H1 (cell line): ENCODE measurements at regions not wholly inside any gene's neighbourhood (a gene's known extent, or its start where the extent isn't known, plus 50 kb on each side); places are given as distances from the start of the nearest gene placed in this dataset.

Experiments used
- CTCF ChIA-PET: fragments of 300-600 bp; sonication (Branson Sonifier 250); formaldehyde crosslinking; loops from one replicate; lab custom pipeline; 2021; ENCODE audit not compliant: partially characterized antibody; lab: Charles Lee
- POLR2A ChIA-PET: fragments of 300-600 bp; sonication (Branson Sonifier 250); formaldehyde crosslinking; loops from one replicate; lab custom pipeline; 2021; ENCODE audit warnings: inconsistent platforms; ENCODE audit not compliant: partially characterized antibody; lab: Charles Lee
- DNase-seq, 2 experiments: peaks; one replicate each; pipeline versions ENCODE4 v3.0.0 to v3.0.0-alpha.2; 2010 to 2022; ENCODE audit warnings: low spot score in 2 of 2, low read depth in 1 of 2, mixed read lengths in 1 of 2
- FAIRE-seq: peaks from 2 replicates; lab custom pipeline; 2011; peaks lifted over from hg19 to GRCh38; lab: Jason Lieb, UNC
- H2AFZ ChIP-seq: 2 replicates; pipeline ENCODE4 v1.8.1; 2012; ENCODE audit warnings: low read length, inconsistent platforms
- H2AK5ac ChIP-seq: 2 replicates; pipeline ENCODE4 v1.6.1; 2013; ENCODE audit warnings: low read depth, low read length
- H2BK120ac ChIP-seq: replicated peaks from 2 replicates; pipeline ENCODE3; 2013; ENCODE audit warnings: low read depth, low read length, inconsistent platforms
- H2BK12ac ChIP-seq: 2 replicates; pipeline ENCODE4 v1.6.1; 2013; ENCODE audit warnings: low read depth, low read length
- H2BK15ac ChIP-seq: 2 replicates; pipeline ENCODE4 v1.6.1; 2013; ENCODE audit warnings: low read length
- H2BK20ac ChIP-seq: 2 replicates; pipeline ENCODE4 v1.6.1; 2013; ENCODE audit warnings: low read length
- H2BK5ac ChIP-seq: 2 replicates; pipeline ENCODE4 v1.6.1; 2013; ENCODE audit warnings: low read depth, low read length
- H3K14ac ChIP-seq: 2 replicates; pipeline ENCODE4 v1.6.1; 2013; ENCODE audit warnings: inconsistent platforms; ENCODE audit not compliant: insufficient read length
- H3K18ac ChIP-seq: 2 replicates; pipeline ENCODE4 v1.6.1; 2013; ENCODE audit warnings: low read length; ENCODE audit errors: extremely low read depth
- H3K23ac ChIP-seq: 2 replicates; pipeline ENCODE4 v1.6.1; 2013; ENCODE audit warnings: inconsistent platforms; ENCODE audit not compliant: insufficient read length
- H3K23me2 ChIP-seq: 2 replicates; pipeline ENCODE4 v1.6.1; 2013; ENCODE audit warnings: low read depth, low read length
- H3K27ac ChIP-seq: 2 replicates; pipeline ENCODE4 v1.6.1; 2011; ENCODE audit warnings: low read depth, low read length, inconsistent platforms
- H3K27me3 ChIP-seq, 4 experiments: replicated peaks in 1 of 4; 1 replicate in 1 of 4; 2 replicates in 3 of 4; pipeline versions ENCODE4 v1.6.1 to v1.8.1; 2011 to 2013; ENCODE audit warnings: low read length in 3 of 4, mild to moderate bottlenecking in 3 of 4, inconsistent platforms in 2 of 4, mixed read lengths in 2 of 4, moderate library complexity in 1 of 4; ENCODE audit not compliant: control insufficient read depth in 3 of 4, insufficient read depth in 3 of 4; ENCODE audit errors: extremely low read depth in 1 of 4
- H3K36me3 ChIP-seq, 4 experiments: 2 replicates each; pipeline versions ENCODE4 v1.6.1 to v1.8.1; 2011 to 2013; ENCODE audit warnings: mild to moderate bottlenecking in 4 of 4, low read length in 3 of 4, moderate library complexity in 2 of 4, control low read depth in 1 of 4, inconsistent platforms in 1 of 4; ENCODE audit not compliant: insufficient read depth in 4 of 4, control insufficient read depth in 2 of 4
- H3K4ac ChIP-seq: replicated peaks from 2 replicates; pipeline ENCODE3; 2013; ENCODE audit warnings: low read length, low read depth, mixed read lengths, inconsistent platforms; ENCODE audit not compliant: insufficient read length
- H3K4me1 ChIP-seq, 4 experiments: replicated peaks in 1 of 4; 1 replicate in 1 of 4; 2 replicates in 3 of 4; pipeline versions ENCODE4 v1.6.1 to v1.8.1; 2011 to 2013; ENCODE audit warnings: low read length in 3 of 4, inconsistent platforms in 2 of 4, mixed read lengths in 1 of 4; ENCODE audit not compliant: insufficient read depth in 4 of 4, control insufficient read depth in 3 of 4
- H3K4me2 ChIP-seq, 2 experiments: 2 replicates each; pipeline versions ENCODE4 v1.6.1 to v1.8.1; 2011 to 2013; ENCODE audit warnings: low read depth in 2 of 2, low read length in 2 of 2, control low read depth in 1 of 2, inconsistent platforms in 1 of 2, mild to moderate bottlenecking in 1 of 2; ENCODE audit not compliant: insufficient read depth in 1 of 2
- H3K4me3 ChIP-seq, 4 experiments: fragments of 200-600, 300-600 bp in 1 of 4; sonication (generic), shearing (Covaris generic), sonication (Bioruptor Twin) in 1 of 4; 2 replicates each; pipeline versions ENCODE4 v1.5.1 to v1.8.1; 2011 to 2016; ENCODE audit warnings: low read length in 4 of 4, low read depth in 3 of 4, control low read depth in 2 of 4, inconsistent platforms in 2 of 4, mild to moderate bottlenecking in 2 of 4, mixed read lengths in 1 of 4, moderate library complexity in 1 of 4; ENCODE audit not compliant: insufficient read depth in 2 of 4; ENCODE audit errors: extremely low read depth in 1 of 4
- H3K56ac ChIP-seq: replicated peaks from 2 replicates; pipeline ENCODE3; 2013; ENCODE audit warnings: low read depth, mild to moderate bottlenecking, mixed read lengths, low read length, inconsistent platforms; ENCODE audit not compliant: insufficient read length
- H3K79me1 ChIP-seq: 2 replicates; pipeline ENCODE4 v1.6.1; 2013; ENCODE audit warnings: low read depth, low read length, control low read depth
- H3K79me2 ChIP-seq, 2 experiments: 2 replicates each; pipeline versions ENCODE4 v1.6.1 to v1.8.1; 2012 to 2013; ENCODE audit warnings: low read length in 2 of 2, mild to moderate bottlenecking in 2 of 2, inconsistent platforms in 1 of 2; ENCODE audit not compliant: insufficient read depth in 2 of 2, control insufficient read depth in 1 of 2
- H3K9ac ChIP-seq, 4 experiments: replicated peaks in 1 of 4; 1 replicate in 1 of 4; 2 replicates in 3 of 4; pipeline versions ENCODE4 v1.6.1 to v1.8.1; 2011 to 2013; ENCODE audit warnings: low read depth in 3 of 4, low read length in 3 of 4, control low read depth in 2 of 4, mild to moderate bottlenecking in 2 of 4, moderate library complexity in 2 of 4, inconsistent platforms in 1 of 4; ENCODE audit errors: extremely low read depth in 1 of 4
- H3K9me3 ChIP-seq, 2 experiments: 2 replicates each; pipeline versions ENCODE4 v1.6.1 to v1.8.1; 2012 to 2013; ENCODE audit warnings: mild to moderate bottlenecking in 2 of 2, moderate library complexity in 2 of 2, control low read depth in 1 of 2, inconsistent platforms in 1 of 2, low read depth in 1 of 2, low read length in 1 of 2, mixed read lengths in 1 of 2; ENCODE audit not compliant: insufficient read depth in 2 of 2
- H4K20me1 ChIP-seq, 2 experiments: replicated peaks in 1 of 2; 2 replicates each; pipeline versions ENCODE3 to v1.8.1; 2011 to 2013; ENCODE audit warnings: inconsistent platforms in 2 of 2, low read length in 2 of 2, mild to moderate bottlenecking in 1 of 2; ENCODE audit not compliant: insufficient read depth in 2 of 2, control insufficient read depth in 1 of 2
- H4K5ac ChIP-seq: 2 replicates; pipeline ENCODE4 v1.6.1; 2013; ENCODE audit warnings: low read length, low read depth, mixed read lengths, inconsistent platforms; ENCODE audit not compliant: insufficient read length
- H4K8ac ChIP-seq: 2 replicates; pipeline ENCODE4 v1.8.0; 2013; ENCODE audit warnings: mild to moderate bottlenecking, moderate library complexity, low read length, inconsistent platforms; ENCODE audit not compliant: insufficient read depth; ENCODE audit errors: extremely low read depth
- H4K91ac ChIP-seq: replicated peaks from 2 replicates; pipeline ENCODE3; 2013; ENCODE audit warnings: low read length, mixed read lengths, inconsistent platforms; ENCODE audit not compliant: insufficient read length
- BACH1 ChIP-seq: IDR thresholded peaks from 2 replicates; pipeline ENCODE4 v1.6.1; 2012; ENCODE audit warnings: low read length, improper control_type of control experiment
- CEBPB ChIP-seq: IDR thresholded peaks from 2 replicates; pipeline ENCODE4 v1.6.1; 2012; ENCODE audit warnings: low read depth, low read length
- CHD2 ChIP-seq: IDR thresholded peaks from 2 replicates; pipeline ENCODE4 v1.6.1; 2012; ENCODE audit warnings: low read length, improper control_type of control experiment
- EP300 ChIP-seq, 2 experiments: IDR thresholded peaks; 1 replicate in 1 of 2; 2 replicates in 1 of 2; pipeline ENCODE4 v1.6.1; 2011 to 2012; ENCODE audit warnings: low read depth in 2 of 2, low read length in 2 of 2, mild to moderate bottlenecking in 2 of 2, borderline replicate concordance in 1 of 2, inconsistent platforms in 1 of 2, moderate library complexity in 1 of 2
- PHF8 ChIP-seq: fragments of 200-600 bp; sonication (generic); conservative IDR thresholded peaks from 2 replicates; pipeline ENCODE4 v1.7.1; 2012; ENCODE audit warnings: low read depth, mild to moderate bottlenecking, inconsistent platforms, low read length, moderate library complexity
- SAP30 ChIP-seq: fragments of 300-600 bp; sonication (generic); IDR thresholded peaks from 2 replicates; pipeline ENCODE4 v1.7.1; 2012; ENCODE audit warnings: low read length, moderate library complexity, mild to moderate bottlenecking, inconsistent platforms; ENCODE audit not compliant: insufficient read depth, insufficient replicate concordance
- WGBS, 2 experiments: shearing (Covaris generic) in 1 of 2; methylation state at CpG; one replicate each; pipeline versions ENCODE4 v1.1.6 to v1.1.7; 2013 to 2015; ENCODE audit warnings: low lambda C conversion rate in 2 of 2, mixed read lengths in 2 of 2, inconsistent platforms in 1 of 2, low coverage in 1 of 2, missing lambda C conversion rate in 1 of 2; ENCODE audit not compliant: insufficient replicate concordance in 2 of 2, insufficient coverage in 1 of 2, insufficient read length in 1 of 2; ENCODE audit errors: extremely low coverage in 1 of 2, missing lambda C conversion rate in 1 of 2; 5-methylcytosine and 5-hydroxymethylcytosine counted together

DNA sequence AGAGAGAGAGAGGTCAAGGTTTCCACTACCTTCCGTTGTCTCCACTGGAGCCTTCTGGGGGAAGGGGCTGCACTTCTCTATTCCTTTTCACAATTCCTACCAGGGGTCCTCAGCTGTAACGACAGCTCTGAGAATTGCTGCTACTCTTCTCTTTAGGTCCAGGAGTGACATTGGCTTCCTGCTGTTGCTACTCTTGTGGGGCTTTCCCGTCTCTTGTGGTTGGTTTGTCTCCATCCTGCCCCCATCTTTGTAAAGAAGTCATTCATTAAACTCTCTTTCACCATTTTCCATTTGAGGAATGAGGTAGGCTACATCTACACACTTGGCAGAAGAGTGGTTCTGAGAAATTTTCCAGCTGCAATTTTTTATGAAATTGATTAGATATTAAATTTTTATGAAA lies 238.8 kb upstream of the LYZL1 start:
- Histone ChIP-seq H2BK5ac (no peak overlapping the region), H3K4me1 (no peaks in the 10 kb centered on the region; a peak in 1 of 7 replicates), H3K36me3 (no peaks in the 10 kb centered on the region), H2BK15ac (no peak overlapping the region), H3K27me3 (no peaks in the 10 kb centered on the region), H3K9ac (no peak overlapping the region), H2BK120ac (no peak overlapping the region), H3K18ac (no peak overlapping the region), H4K8ac (no peak overlapping the region), H3K56ac (no peak overlapping the region), H3K23ac (no peak overlapping the region), H3K79me2 (no peaks in the 10 kb centered on the region), H2AK5ac (no peak overlapping the region), H2BK20ac (no peak overlapping the region), H3K27ac (no peak overlapping the region), H3K14ac (no peak overlapping the region), H4K20me1 (no peaks in the 10 kb centered on the region), H3K4ac (no peak overlapping the region), H3K4me3 (no peak overlapping the region), H2BK12ac (no peak overlapping the region), H3K4me2 (no peak overlapping the region), H4K5ac (no peak overlapping the region), H3K79me1 (no peaks in the 10 kb centered on the region), H4K91ac (no peak overlapping the region), H3K9me3 (no peaks in the 10 kb centered on the region), H3K23me2 (no peaks in the 10 kb centered on the region), H2AFZ (no peak overlapping the region)
- DNase-seq (no peak), FAIRE-seq (no peak)
- ChIA-PET CTCF (no interaction called here), POLR2A (no interaction called here)
- 74% methylated on average over 3 of the region's 3 CpGs; no CpG with 5 or more reads in 1 of the 2 experiments for WGBS, 2 experiments
- TF ChIP-seq CEBPB (no peak), PHF8 (no peak), EP300 (IDR thresholded peaks at IDR 0.05; ENCODE audit: borderline replicate concordance in 1 of 2, low read depth in 2 of 2, low read length in 2 of 2) (no peak), SAP30 (no peak), BACH1 (no peak), CHD2 (no peak)
